ENCODE measurements at regions not wholly inside any gene's neighbourhood (a gene's known extent, or its start where the extent isn't known, plus 50 kb on each side); places are given as distances from the start of the nearest gene placed in this dataset.

- Histone ChIP-seq H2AK5ac (ENCODE audit: insufficient read length, low read length) (no peak overlapping the region), H3K27ac (ENCODE audit: insufficient read length, low read depth, low read length) (no peak overlapping the region), H3K23me2 (ENCODE audit: insufficient read length, low read depth, low read length, poor library complexity, severe bottlenecking) (no peaks in the 10 kb centered on the region), H3K4ac (ENCODE audit: low read depth, low read length) (no peak overlapping the region), H3K4me1 (ENCODE audit: insufficient read depth, low read length) (no peaks in the 10 kb centered on the region), H3K79me2 (ENCODE audit: insufficient read depth, low read length) (no peaks in the 10 kb centered on the region), H2AFZ (ENCODE audit: low read length) (no peak overlapping the region), H2BK120ac (ENCODE audit: low read depth, low read length, poor library complexity, severe bottlenecking) (no peak overlapping the region), H4K91ac (ENCODE audit: insufficient read length, low read depth, low read length) (no peak overlapping the region), H2BK15ac (ENCODE audit: low read depth, low read length) (no peak overlapping the region), H3K14ac (ENCODE audit: insufficient read depth, low read length) (no peak overlapping the region), H4K20me1 (ENCODE audit: control insufficient read depth, insufficient read depth, insufficient read length) (no peaks in the 10 kb centered on the region), H3K23ac (ENCODE audit: insufficient read length, low read depth, low read length) (no peak overlapping the region), H2BK12ac (ENCODE audit: insufficient read length, low read depth, low read length) (no peak overlapping the region), H3K9me3 (ENCODE audit: control insufficient read depth, low read depth, low read length) (peaks cover 5% of the 10 kb centered on the region), H3T11ph (ENCODE audit: low read length) (no peak overlapping the region), H3K4me2 (ENCODE audit: insufficient read depth, insufficient read length, low read length) (no peak overlapping the region), H2BK5ac (ENCODE audit: insufficient read length, low read length) (no peak overlapping the region), H3K27me3 (ENCODE audit: insufficient read depth, low read length) (no peaks in the 10 kb centered on the region), H4K8ac (replicated peaks; ENCODE audit: insufficient read length, low read depth, low read length) (no peak overlapping the region), H4K5ac (ENCODE audit: insufficient read length, low read depth, low read length) (no peak overlapping the region), H2BK20ac (ENCODE audit: low read depth, low read length, poor library complexity, severe bottlenecking) (no peak overlapping the region), H3K79me1 (ENCODE audit: insufficient read depth, low read depth, low read length, poor library complexity, severe bottlenecking) (no peaks in the 10 kb centered on the region), H3K18ac (ENCODE audit: insufficient read length, low read depth, low read length) (no peak overlapping the region), H3K9ac (ENCODE audit: extremely low read depth, insufficient read length, low read length) (no peak overlapping the region), H3K56ac (ENCODE audit: insufficient read length, low read depth, low read length) (no peak overlapping the region)
- H3K36me3 Mint-ChIP-seq (ENCODE audit: insufficient read depth in 1 of 3, low read depth in 3 of 3), result peaks cover 0 to 4% (median 2%) of the 10 kb centered on the region in 3 experiments; a peak in 5 of 7 replicates
- H3K4me1 Mint-ChIP-seq, result peaks cover 3% of the 10 kb centered on the region in 2 experiments
- TF ChIP-seq CTCF (conservative IDR thresholded peaks at IDR 0.05), result no peak
- H3K27me3 Mint-ChIP-seq (ENCODE audit: low read depth), result peaks cover 5% of the 10 kb centered on the region; the same call in 1 of the 2 replicates
- H3K9me3 Mint-ChIP-seq, result peaks cover 13 to 15% of the 10 kb centered on the region in 2 experiments
- WGBS (ENCODE audit: extremely low coverage, insufficient read length, low lambda C conversion rate), result no CpG with 5 or more reads among the region's 6 CpGs
- H3K4me3 Mint-ChIP-seq, result no peak overlapping the region
- no peak for DNase-seq
- H3K27ac Mint-ChIP-seq, result no peak overlapping the region
Measured at GRCh38 chr3:46080124-46080968, 53.1 kb upstream of the XCR1 start.

Data from H9 (cell line).